ENCODE measurements at regions not wholly inside any gene's neighbourhood (a gene's known extent, or its start where the extent isn't known, plus 50 kb on each side); places are given as distances from the start of the nearest gene placed in this dataset.

DNA sequence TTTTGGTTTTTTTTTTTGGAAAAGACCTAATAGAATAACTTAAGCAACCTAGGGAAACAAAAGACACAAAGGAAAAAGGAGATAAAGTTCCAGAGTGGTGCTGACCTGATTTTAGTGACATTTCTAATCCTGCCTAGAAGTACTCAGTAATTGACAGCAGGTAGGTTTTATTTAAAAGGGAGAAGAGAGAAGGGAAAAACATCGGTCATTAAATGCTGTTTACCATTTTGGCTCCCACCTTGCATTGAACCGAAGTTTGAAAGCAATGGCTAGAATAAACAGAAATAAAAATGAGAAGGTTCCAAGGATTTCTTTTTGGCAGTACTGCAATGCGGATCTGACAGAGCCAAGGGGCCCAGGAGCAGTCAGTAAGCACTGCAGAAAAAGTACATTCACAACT lies 115.8 kb upstream of the MAOA start (continued):
- TF ChIP-seq EZH2phosphoT487 (IDR thresholded peaks at IDR 0.05; ENCODE audit: unreplicated experiment) (no peak), CREB1 (CRISPR knock-in tag; IDR thresholded peaks at IDR 0.05; ENCODE audit: low read depth) (no peak), STAT1 (IDR thresholded peaks at IDR 0.05; ENCODE audit: unreplicated experiment) (no peak)
- TF ChIP-seq, protein P1, sequence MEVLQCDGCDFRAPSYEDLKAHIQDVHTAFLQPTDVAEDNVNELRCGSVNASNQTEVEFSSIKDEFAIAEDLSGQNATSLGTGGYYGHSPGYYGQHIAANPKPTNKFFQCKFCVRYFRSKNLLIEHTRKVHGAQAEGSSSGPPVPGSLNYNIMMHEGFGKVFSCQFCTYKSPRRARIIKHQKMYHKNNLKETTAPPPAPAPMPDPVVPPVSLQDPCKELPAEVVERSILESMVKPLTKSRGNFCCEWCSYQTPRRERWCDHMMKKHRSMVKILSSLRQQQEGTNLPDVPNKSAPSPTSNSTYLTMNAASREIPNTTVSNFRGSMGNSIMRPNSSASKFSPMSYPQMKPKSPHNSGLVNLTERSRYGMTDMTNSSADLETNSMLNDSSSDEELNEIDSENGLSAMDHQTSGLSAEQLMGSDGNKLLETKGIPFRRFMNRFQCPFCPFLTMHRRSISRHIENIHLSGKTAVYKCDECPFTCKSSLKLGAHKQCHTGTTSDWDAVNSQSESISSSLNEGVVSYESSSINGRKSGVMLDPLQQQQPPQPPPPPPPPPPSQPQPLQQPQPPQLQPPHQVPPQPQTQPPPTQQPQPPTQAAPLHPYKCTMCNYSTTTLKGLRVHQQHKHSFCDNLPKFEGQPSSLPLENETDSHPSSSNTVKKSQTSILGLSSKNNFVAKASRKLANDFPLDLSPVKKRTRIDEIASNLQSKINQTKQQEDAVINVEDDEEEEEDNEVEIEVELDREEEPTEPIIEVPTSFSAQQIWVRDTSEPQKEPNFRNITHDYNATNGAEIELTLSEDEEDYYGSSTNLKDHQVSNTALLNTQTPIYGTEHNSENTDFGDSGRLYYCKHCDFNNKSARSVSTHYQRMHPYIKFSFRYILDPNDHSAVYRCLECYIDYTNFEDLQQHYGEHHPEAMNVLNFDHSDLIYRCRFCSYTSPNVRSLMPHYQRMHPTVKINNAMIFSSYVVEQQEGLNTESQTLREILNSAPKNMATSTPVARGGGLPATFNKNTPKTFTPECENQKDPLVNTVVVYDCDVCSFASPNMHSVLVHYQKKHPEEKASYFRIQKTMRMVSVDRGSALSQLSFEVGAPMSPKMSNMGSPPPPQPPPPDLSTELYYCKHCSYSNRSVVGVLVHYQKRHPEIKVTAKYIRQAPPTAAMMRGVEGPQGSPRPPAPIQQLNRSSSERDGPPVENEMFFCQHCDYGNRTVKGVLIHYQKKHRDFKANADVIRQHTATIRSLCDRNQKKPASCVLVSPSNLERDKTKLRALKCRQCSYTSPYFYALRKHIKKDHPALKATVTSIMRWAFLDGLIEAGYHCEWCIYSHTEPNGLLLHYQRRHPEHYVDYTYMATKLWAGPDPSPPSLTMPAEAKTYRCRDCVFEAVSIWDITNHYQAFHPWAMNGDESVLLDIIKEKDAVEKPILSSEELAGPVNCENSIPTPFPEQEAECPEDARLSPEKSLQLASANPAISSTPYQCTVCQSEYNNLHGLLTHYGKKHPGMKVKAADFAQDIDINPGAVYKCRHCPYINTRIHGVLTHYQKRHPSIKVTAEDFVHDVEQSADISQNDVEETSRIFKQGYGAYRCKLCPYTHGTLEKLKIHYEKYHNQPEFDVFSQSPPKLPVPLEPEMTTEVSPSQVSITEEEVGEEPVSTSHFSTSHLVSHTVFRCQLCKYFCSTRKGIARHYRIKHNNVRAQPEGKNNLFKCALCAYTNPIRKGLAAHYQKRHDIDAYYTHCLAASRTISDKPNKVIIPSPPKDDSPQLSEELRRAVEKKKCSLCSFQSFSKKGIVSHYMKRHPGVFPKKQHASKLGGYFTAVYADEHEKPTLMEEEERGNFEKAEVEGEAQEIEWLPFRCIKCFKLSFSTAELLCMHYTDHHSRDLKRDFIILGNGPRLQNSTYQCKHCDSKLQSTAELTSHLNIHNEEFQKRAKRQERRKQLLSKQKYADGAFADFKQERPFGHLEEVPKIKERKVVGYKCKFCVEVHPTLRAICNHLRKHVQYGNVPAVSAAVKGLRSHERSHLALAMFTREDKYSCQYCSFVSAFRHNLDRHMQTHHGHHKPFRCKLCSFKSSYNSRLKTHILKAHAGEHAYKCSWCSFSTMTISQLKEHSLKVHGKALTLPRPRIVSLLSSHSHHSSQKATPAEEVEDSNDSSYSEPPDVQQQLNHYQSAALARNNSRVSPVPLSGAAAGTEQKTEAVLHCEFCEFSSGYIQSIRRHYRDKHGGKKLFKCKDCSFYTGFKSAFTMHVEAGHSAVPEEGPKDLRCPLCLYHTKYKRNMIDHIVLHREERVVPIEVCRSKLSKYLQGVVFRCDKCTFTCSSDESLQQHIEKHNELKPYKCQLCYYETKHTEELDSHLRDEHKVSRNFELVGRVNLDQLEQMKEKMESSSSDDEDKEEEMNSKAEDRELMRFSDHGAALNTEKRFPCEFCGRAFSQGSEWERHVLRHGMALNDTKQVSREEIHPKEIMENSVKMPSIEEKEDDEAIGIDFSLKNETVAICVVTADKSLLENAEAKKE (CRISPR knock-in tag; IDR thresholded peaks at IDR 0.05), result no peak

DNA sequence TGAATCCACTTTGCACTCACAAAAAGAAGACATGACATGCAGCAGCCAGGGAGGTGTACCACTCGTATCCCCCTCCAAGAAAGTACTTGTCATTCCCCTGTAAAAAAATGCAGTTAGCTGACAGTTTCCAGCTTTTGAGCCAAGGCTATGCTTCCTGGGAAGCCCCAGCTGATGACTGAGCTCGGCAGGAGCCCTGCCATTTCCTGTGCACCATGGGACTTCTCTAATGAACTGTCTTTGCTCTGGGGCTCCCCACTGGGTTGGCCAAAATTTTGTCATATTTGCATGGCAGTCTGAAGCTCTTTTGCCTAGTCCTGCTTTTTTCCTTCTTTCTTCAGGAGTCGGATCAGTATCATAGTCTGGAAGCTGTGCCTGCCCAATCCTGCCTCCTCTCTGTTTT lies 104.5 kb upstream of the MAOA start:
- no peaks in the 10 kb centered on the region for H3K9me2 ChIP-seq (ENCODE audit: insufficient read depth)
- no peak overlapping the region for H3K27ac ChIP-seq (ENCODE audit: low read depth)
- Mint-ChIP-seq H3K36me3 (ENCODE audit: low read depth) (peaks cover 3% of the 10 kb centered on the region; the same call in 2 of the 3 replicates), H3K27me3 (ENCODE audit: insufficient read depth, low read depth, poor library complexity) (no peaks in the 10 kb centered on the region), H3K27ac (no peak overlapping the region), H3K4me1 (peaks cover 15% of the 10 kb centered on the region), H3K4me3 (no peak overlapping the region), H3K9me3 (no peaks in the 10 kb centered on the region; the same call in 2 of the 3 replicates)
- peaks cover 17% of the 10 kb centered on the region for H3K4me1 ChIP-seq (ENCODE audit: insufficient read depth)
- 0 out of 2 replicates have a peak overlapping the region, but pooled peaks have one; percentile 8 for H3K4me2 ChIP-seq
- no peaks in the 10 kb centered on the region for H3K79me2 ChIP-seq (replicated peaks; ENCODE audit: insufficient read depth)
- no peaks in the 10 kb centered on the region for H3K27me3 ChIP-seq (ENCODE audit: insufficient read depth)
- TF ChIP-seq, protein P2, sequence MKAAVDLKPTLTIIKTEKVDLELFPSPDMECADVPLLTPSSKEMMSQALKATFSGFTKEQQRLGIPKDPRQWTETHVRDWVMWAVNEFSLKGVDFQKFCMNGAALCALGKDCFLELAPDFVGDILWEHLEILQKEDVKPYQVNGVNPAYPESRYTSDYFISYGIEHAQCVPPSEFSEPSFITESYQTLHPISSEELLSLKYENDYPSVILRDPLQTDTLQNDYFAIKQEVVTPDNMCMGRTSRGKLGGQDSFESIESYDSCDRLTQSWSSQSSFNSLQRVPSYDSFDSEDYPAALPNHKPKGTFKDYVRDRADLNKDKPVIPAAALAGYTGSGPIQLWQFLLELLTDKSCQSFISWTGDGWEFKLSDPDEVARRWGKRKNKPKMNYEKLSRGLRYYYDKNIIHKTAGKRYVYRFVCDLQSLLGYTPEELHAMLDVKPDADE (IDR thresholded peaks at IDR 0.05), result no peak
- no peak for TF ChIP-seq STAT1 (IDR thresholded peaks at IDR 0.05; ENCODE audit: unreplicated experiment)
- no peak overlapping the region for H3K4me3 ChIP-seq
- ATAC-seq (no peak), DNase-seq (ENCODE audit: low spot score) (peak; percentile 3)
- H3F3A ChIP-seq (replicated peaks; ENCODE audit: low read depth), result no peaks in the 10 kb centered on the region
- H2AFZ ChIP-seq, result peak overlapping the region; percentile 63; the same call in 1 of the 2 replicates
- H4K20me1 ChIP-seq (replicated peaks; ENCODE audit: insufficient read depth), result no peaks in the 10 kb centered on the region
- H3K36me3 ChIP-seq (ENCODE audit: insufficient read depth), result no peaks in the 10 kb centered on the region

All from GM23338 (cell line).